ENCODE measurements at regions not wholly inside any gene's neighbourhood (a gene's known extent, or its start where the extent isn't known, plus 50 kb on each side); places are given as distances from the start of the nearest gene placed in this dataset.

DNA sequence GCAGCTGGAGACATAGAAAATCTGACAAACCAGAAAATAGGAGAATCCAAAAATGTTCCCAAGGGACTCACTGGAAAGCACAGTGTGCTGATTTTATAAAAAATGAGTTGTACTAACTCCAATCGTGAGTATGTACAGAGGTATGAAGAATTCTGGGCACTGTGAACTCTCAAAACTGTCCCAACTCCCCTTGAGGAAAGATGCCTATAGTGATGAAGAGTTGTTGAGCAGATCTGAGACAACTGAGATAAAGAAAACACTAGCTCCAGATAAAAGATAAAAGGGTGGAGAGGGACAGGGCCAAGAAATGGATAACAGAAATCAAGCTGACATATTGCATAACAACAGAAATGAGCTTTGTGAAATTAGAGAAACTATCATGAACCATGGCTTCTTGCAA lies 481.4 kb downstream of the MAFB start:
- TF ChIP-seq POLR2AphosphoS5 (IDR thresholded peaks at IDR 0.05; ENCODE audit: low read depth, low read length): no peak
- no peak for TF ChIP-seq POLR2A (IDR thresholded peaks at IDR 0.05; ENCODE audit: low read depth, low read length)
- no peak for TF ChIP-seq TAF1 (IDR thresholded peaks at IDR 0.05; ENCODE audit: low read depth, low read length)
- no peak for TF ChIP-seq SPI1 (IDR thresholded peaks at IDR 0.05; ENCODE audit: low read depth, low read length)
- no peak for TF ChIP-seq POU2F2 (IDR thresholded peaks at IDR 0.05; ENCODE audit: low read depth, low read length)

All from GM12891 (cell line).